H9 (cell line): ENCODE measurements at regions not wholly inside any gene's neighbourhood (a gene's known extent, or its start where the extent isn't known, plus 50 kb on each side); places are given as distances from the start of the nearest gene placed in this dataset.

Experiments
- DNase-seq: peaks from one replicate; pipeline ENCODE4 v3.0.0-alpha.2; 2017
- H2AFZ ChIP-seq: one replicate; pipeline ENCODE4 v1.6.1; 2013; ENCODE audit warnings: mild to moderate bottlenecking, low read length, control low read depth, moderate library complexity
- H2AK5ac ChIP-seq: 2 replicates; pipeline ENCODE4 v1.6.1; 2013; ENCODE audit warnings: low read length, control low read depth, mixed read lengths; ENCODE audit not compliant: insufficient read length
- H2BK120ac ChIP-seq: one replicate; pipeline ENCODE4 v1.6.1; 2013; ENCODE audit warnings: low read depth, mild to moderate bottlenecking, low read length, control low read depth, inconsistent platforms; ENCODE audit not compliant: poor library complexity, severe bottlenecking
- H2BK12ac ChIP-seq: 2 replicates; pipeline ENCODE4 v1.6.1; 2013; ENCODE audit warnings: low read length, control low read depth, mixed read lengths, low read depth; ENCODE audit not compliant: insufficient read length
- H2BK15ac ChIP-seq: 2 replicates; pipeline ENCODE4 v1.6.1; 2013; ENCODE audit warnings: low read depth, low read length, control low read depth
- H2BK20ac ChIP-seq: one replicate; pipeline ENCODE4 v1.6.1; 2013; ENCODE audit warnings: low read depth, mild to moderate bottlenecking, low read length, control low read depth, inconsistent platforms; ENCODE audit not compliant: poor library complexity, severe bottlenecking
- H2BK5ac ChIP-seq: 2 replicates; pipeline ENCODE4 v1.6.1; 2013; ENCODE audit warnings: low read length, control low read depth, mixed read lengths; ENCODE audit not compliant: insufficient read length
- H3K14ac ChIP-seq: 2 replicates; pipeline ENCODE4 v1.6.1; 2013; ENCODE audit warnings: low read length, control low read depth; ENCODE audit not compliant: insufficient read depth
- H3K18ac ChIP-seq: 2 replicates; pipeline ENCODE4 v1.6.1; 2013; ENCODE audit warnings: low read depth, mild to moderate bottlenecking, mixed read lengths, low read length, control low read depth; ENCODE audit not compliant: insufficient read length
- H3K23ac ChIP-seq: 2 replicates; pipeline ENCODE4 v1.6.1; 2013; ENCODE audit warnings: low read length, control low read depth, mixed read lengths, low read depth; ENCODE audit not compliant: insufficient read length
- H3K23me2 ChIP-seq: 2 replicates; pipeline ENCODE4 v1.6.1; 2013; ENCODE audit warnings: low read depth, mild to moderate bottlenecking, mixed read lengths, low read length, control low read depth; ENCODE audit not compliant: insufficient read length, poor library complexity, severe bottlenecking
- H3K27ac ChIP-seq: 2 replicates; pipeline ENCODE4 v1.5.1; 2013; ENCODE audit warnings: low read length, control low read depth, mixed read lengths, low read depth; ENCODE audit not compliant: insufficient read length
- H3K27me3 ChIP-seq: 2 replicates; pipeline ENCODE4 v1.6.1; 2013; ENCODE audit warnings: low read length, control low read depth, inconsistent platforms; ENCODE audit not compliant: insufficient read depth
- H3K4ac ChIP-seq: 2 replicates; pipeline ENCODE4 v1.6.1; 2013; ENCODE audit warnings: low read depth, mild to moderate bottlenecking, control low read depth, inconsistent platforms, low read length, moderate library complexity
- H3K4me1 ChIP-seq: 2 replicates; pipeline ENCODE4 v1.6.1; 2013; ENCODE audit warnings: low read length, control low read depth, inconsistent platforms; ENCODE audit not compliant: insufficient read depth
- H3K4me2 ChIP-seq: 2 replicates; pipeline ENCODE4 v1.6.1; 2013; ENCODE audit warnings: low read length, control low read depth, mixed read lengths; ENCODE audit not compliant: insufficient read length, insufficient read depth
- H3K56ac ChIP-seq: 2 replicates; pipeline ENCODE4 v1.6.1; 2013; ENCODE audit warnings: low read depth, mild to moderate bottlenecking, mixed read lengths, low read length, control low read depth; ENCODE audit not compliant: insufficient read length
- H3K79me1 ChIP-seq: 2 replicates; pipeline ENCODE4 v1.6.1; 2013; ENCODE audit warnings: low read depth, mild to moderate bottlenecking, moderate library complexity, low read length, control low read depth, inconsistent platforms; ENCODE audit not compliant: insufficient read depth, poor library complexity, severe bottlenecking
- H3K79me2 ChIP-seq: 2 replicates; pipeline ENCODE4 v1.6.1; 2013; ENCODE audit warnings: low read length, control low read depth, inconsistent platforms; ENCODE audit not compliant: insufficient read depth
- H3K9ac ChIP-seq: 2 replicates; pipeline ENCODE4 v1.6.1; 2013; ENCODE audit warnings: low read length, control low read depth, mixed read lengths; ENCODE audit not compliant: insufficient read length; ENCODE audit errors: extremely low read depth
- H3K9me3 ChIP-seq: one replicate; pipeline ENCODE4 v1.6.1; 2013; ENCODE audit warnings: low read depth, low read length, inconsistent platforms; ENCODE audit not compliant: control insufficient read depth
- H3T11ph ChIP-seq: one replicate; pipeline ENCODE4 v1.6.1; 2013; ENCODE audit warnings: mild to moderate bottlenecking, low read length, control low read depth, inconsistent platforms
- H4K20me1 ChIP-seq: one replicate; pipeline ENCODE4 v1.6.1; 2013; ENCODE audit not compliant: control insufficient read depth, insufficient read length, insufficient read depth
- H4K5ac ChIP-seq: 2 replicates; pipeline ENCODE4 v1.6.1; 2013; ENCODE audit warnings: low read depth, mild to moderate bottlenecking, mixed read lengths, low read length, control low read depth; ENCODE audit not compliant: insufficient read length
- H4K8ac ChIP-seq: replicated peaks from 2 replicates; pipeline ENCODE4 v1.6.1; 2013; ENCODE audit warnings: low read length, control low read depth, mixed read lengths, low read depth; ENCODE audit not compliant: insufficient read length
- H4K91ac ChIP-seq: 2 replicates; pipeline ENCODE4 v1.6.1; 2013; ENCODE audit warnings: low read depth, mild to moderate bottlenecking, moderate library complexity, mixed read lengths, low read length, control low read depth; ENCODE audit not compliant: insufficient read length
- H3K27ac Mint-ChIP-seq, 3 experiments: 2 replicates in 2 of 3; 3 replicates in 1 of 3; pipeline ENCODE4 v1.8.0; 2020 to 2021; ENCODE audit warnings: mixed read lengths in 3 of 3, mild to moderate bottlenecking in 1 of 3, moderate library complexity in 1 of 3
- H3K27me3 Mint-ChIP-seq: 2 replicates; pipeline ENCODE4 v1.8.0; 2021; ENCODE audit warnings: low read depth, mild to moderate bottlenecking, moderate library complexity, mixed read lengths
- H3K36me3 Mint-ChIP-seq, 3 experiments: 2 replicates in 2 of 3; 3 replicates in 1 of 3; pipeline ENCODE4 v1.8.0; 2020 to 2021; ENCODE audit warnings: low read depth in 3 of 3, mixed read lengths in 3 of 3; ENCODE audit not compliant: insufficient read depth in 1 of 3
- H3K4me1 Mint-ChIP-seq, 2 experiments: 2 replicates each; pipeline ENCODE4 v1.8.0; 2020; ENCODE audit warnings: mixed read lengths in 2 of 2
- H3K4me3 Mint-ChIP-seq, 2 experiments: 2 replicates in 1 of 2; 3 replicates in 1 of 2; pipeline ENCODE4 v1.8.0; 2020 to 2021; ENCODE audit warnings: mild to moderate bottlenecking in 2 of 2, mixed read lengths in 2 of 2, moderate library complexity in 1 of 2
- H3K9me3 Mint-ChIP-seq, 2 experiments: 2 replicates in 1 of 2; 3 replicates in 1 of 2; pipeline ENCODE4 v1.8.0; 2020; ENCODE audit warnings: mild to moderate bottlenecking in 2 of 2, mixed read lengths in 2 of 2, moderate library complexity in 1 of 2
- CTCF ChIP-seq: fragments of 200-600 bp; sonication (generic); conservative IDR thresholded peaks from 3 replicates; pipeline ENCODE4 v1.8.0; 2021; ENCODE audit warnings: antibody characterized with exemption, mild to moderate bottlenecking
- WGBS: extraction: QIAGEN DNeasy Blood & Tissue Kit; methylation state at CpG from one replicate; pipeline ENCODE4 v1.1.7; 2013; ENCODE audit warnings: missing lambda C conversion rate, low lambda C conversion rate, mixed read lengths; ENCODE audit not compliant: insufficient read length; ENCODE audit errors: extremely low coverage; 5-methylcytosine and 5-hydroxymethylcytosine counted together

DNA sequence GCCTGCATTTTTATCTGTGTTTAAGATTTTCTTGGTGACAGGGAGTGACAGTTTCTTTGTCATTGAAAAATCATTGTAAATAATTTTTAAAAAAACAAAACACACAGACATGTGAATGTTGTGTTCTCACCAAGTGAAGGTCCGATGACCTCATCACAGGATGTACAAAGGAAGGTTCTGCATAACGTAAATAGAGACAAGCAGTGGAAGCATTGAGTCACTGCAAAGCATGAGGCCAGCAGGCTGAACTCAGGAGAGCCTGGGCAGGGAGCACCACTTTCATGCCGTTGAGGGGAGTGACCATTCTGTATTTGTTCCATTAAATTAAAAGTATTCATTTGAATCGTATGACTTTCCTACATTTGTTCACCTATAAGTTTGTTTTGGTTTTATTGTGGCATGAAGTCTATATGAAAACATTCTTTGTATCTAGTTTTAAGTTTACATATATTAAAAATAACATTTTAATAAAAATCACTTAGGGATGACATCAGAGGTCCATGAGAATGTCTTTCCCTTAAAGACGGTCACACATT, 70.4 kb upstream of the TLE1 start:
- Mint-ChIP-seq H3K4me3 (no peak overlapping the region), H3K27ac (no peak overlapping the region), H3K4me1 (peaks cover 18 to 26% of the 10 kb centered on the region in 2 experiments), H3K27me3 (no peaks in the 10 kb centered on the region; the same call in 1 of the 2 replicates), H3K36me3 (no peaks in the 10 kb centered on the region), H3K9me3 (no peaks in the 10 kb centered on the region)
- H2BK120ac ChIP-seq = no peak overlapping the region
- DNase-seq = no peak
- H3K79me1 ChIP-seq = no peaks in the 10 kb centered on the region
- no peaks in the 10 kb centered on the region; the same call in 1 of the 2 replicates for H3K4me1 ChIP-seq
- H2BK15ac ChIP-seq = no peak overlapping the region
- H3K4ac ChIP-seq = no peak overlapping the region
- H2AK5ac ChIP-seq = no peak overlapping the region
- H4K20me1 ChIP-seq = no peaks in the 10 kb centered on the region
- H3K9me3 ChIP-seq = no peaks in the 10 kb centered on the region
- no peak overlapping the region for H3K9ac ChIP-seq
- H3K23ac ChIP-seq = no peak overlapping the region
- no peak overlapping the region for H2BK5ac ChIP-seq
- H2BK12ac ChIP-seq = no peak overlapping the region
- H3K27me3 ChIP-seq = no peaks in the 10 kb centered on the region
- H3K14ac ChIP-seq = no peak overlapping the region
- no peaks in the 10 kb centered on the region for H3K79me2 ChIP-seq
- no peak overlapping the region for H3K27ac ChIP-seq
- no peak overlapping the region for H3K4me2 ChIP-seq
- H4K8ac ChIP-seq = no peak overlapping the region
- no peak for TF ChIP-seq CTCF
- H2BK20ac ChIP-seq = no peak overlapping the region
- no CpG with 5 or more reads among the region's 5 CpGs for WGBS
- no peaks in the 10 kb centered on the region for H3K23me2 ChIP-seq
- no peak overlapping the region for H2AFZ ChIP-seq
- H3K18ac ChIP-seq = no peak overlapping the region
- H4K91ac ChIP-seq = no peak overlapping the region
- no peak overlapping the region for H3T11ph ChIP-seq
- no peak overlapping the region for H4K5ac ChIP-seq
- no peak overlapping the region for H3K56ac ChIP-seq
